Esophagus squamous epithelium (tissue), 5 donors: ENCODE measurements at regions not wholly inside any gene's neighbourhood (a gene's known extent, or its start where the extent isn't known, plus 50 kb on each side); places are given as distances from the start of the nearest gene placed in this dataset.

Experiments
- DNase-seq: peaks from one replicate; lab custom pipeline; 2025; lab: John Stamatoyannopoulos, UW
- H3K27ac ChIP-seq, 4 donors: fragments of 200-600 bp; sonication (generic); one replicate each; pipeline ENCODE4 v1.5.1; 2016 to 2019; ENCODE audit warnings: mild to moderate bottlenecking in 1 of 4
- H3K27me3 ChIP-seq, 4 donors: fragments of 200-600 bp; sonication (generic); 1 replicate in 3 of 4; 2 replicates in 1 of 4; pipeline versions ENCODE4 v1.5.1 to v1.6.0; 2017 to 2021; ENCODE audit warnings: antibody characterized with exemption in 1 of 4
- H3K36me3 ChIP-seq, 3 donors: fragments of 200-600 bp; sonication (generic); one replicate each; pipeline ENCODE4 v1.5.1; 2016 to 2019
- H3K4me1 ChIP-seq, 3 donors: fragments of 200-600 bp; sonication (generic); one replicate each; pipeline ENCODE4 v1.5.1; 2017 to 2019
- H3K4me3 ChIP-seq, 4 donors: fragments of 200-600 bp; sonication (generic); 1 replicate in 3 of 4; 2 replicates in 1 of 4; pipeline ENCODE4 v1.5.1; 2016 to 2019; ENCODE audit warnings: mild to moderate bottlenecking in 2 of 4, moderate library complexity in 1 of 4
- H3K9me3 ChIP-seq, 3 donors: fragments of 200-600 bp; sonication (generic); one replicate each; pipeline ENCODE4 v1.5.1; 2016 to 2019
- POLR2A ChIP-seq, 4 donors: fragments of 450-650 bp; IDR thresholded peaks; one replicate each; pipeline ENCODE4 v1.6.1; 2017; ENCODE audit warnings: antibody characterized with exemption in 4 of 4, mild to moderate bottlenecking in 4 of 4, moderate library complexity in 3 of 4
- WGBS, 2 donors: methylation state at CpG; one replicate each; pipeline ENCODE4 v1.1.5; 2018; 5-methylcytosine and 5-hydroxymethylcytosine counted together
- intact Hi-C: fragments of 100-400 bp; cut with DNase I; formaldehyde crosslinking; loops from one replicate; pipeline ENCODE4 v1.15.0; 2022
- TF ChIP-seq, protein P1 (sequence below), 6 experiments: fragments of 450-650 bp in 4 of 6; fragments of 200-600 bp in 2 of 6; sonication (generic) in 2 of 6; IDR thresholded peaks; one replicate each; pipeline ENCODE4 v1.5.1; 2016 to 2019; ENCODE audit warnings: antibody characterized with exemption in 6 of 6, mild to moderate bottlenecking in 4 of 6, moderate library complexity in 4 of 6
- donor health status: DM: yes; HTN: yes; CAD: no.

DNA sequence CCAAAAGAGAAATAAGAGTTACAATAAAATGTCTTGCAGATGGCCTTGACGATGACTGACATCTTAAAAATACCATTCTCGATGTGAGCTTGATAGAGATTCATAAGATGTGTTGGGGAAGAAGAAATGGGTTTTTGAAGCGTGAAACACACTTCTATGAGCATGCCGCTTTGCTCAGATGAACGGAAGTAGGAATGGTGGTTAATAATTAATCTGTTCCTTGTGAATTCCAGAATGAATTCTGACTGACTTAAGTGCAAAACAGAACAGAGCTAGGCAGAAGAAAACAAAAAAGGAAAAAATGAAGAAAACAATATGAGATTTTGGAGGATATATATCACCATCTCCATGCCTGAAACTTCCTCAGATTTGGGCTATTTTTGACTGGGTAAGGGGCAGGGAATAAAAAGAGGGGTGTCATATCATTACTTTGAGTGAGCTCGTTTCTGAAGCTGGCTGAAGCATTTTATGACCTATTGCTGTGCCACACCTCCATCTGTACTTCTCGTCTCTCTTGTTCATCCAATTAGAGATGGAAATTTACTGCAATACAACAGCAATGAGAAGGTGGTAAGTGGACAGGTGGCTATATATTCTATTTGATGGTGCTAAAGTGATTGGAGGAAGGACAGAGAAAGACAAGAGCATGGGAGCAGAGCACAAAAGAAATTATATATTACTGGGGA, 1152.0 kb upstream of the CDH8 start:
- Histone ChIP-seq H3K9me3 (no peaks in the 10 kb centered on the region), H3K27me3 (no peaks in the 10 kb centered on the region), H3K27ac (no peak overlapping the region), H3K4me1 (no peaks in the 10 kb centered on the region), H3K4me3 (no peak overlapping the region), H3K36me3 (no peaks in the 10 kb centered on the region)
- intact Hi-C loops = no loop called here
- TF ChIP-seq POLR2A (IDR thresholded peaks at IDR 0.05) = no peak
- TF ChIP-seq, protein P1, sequence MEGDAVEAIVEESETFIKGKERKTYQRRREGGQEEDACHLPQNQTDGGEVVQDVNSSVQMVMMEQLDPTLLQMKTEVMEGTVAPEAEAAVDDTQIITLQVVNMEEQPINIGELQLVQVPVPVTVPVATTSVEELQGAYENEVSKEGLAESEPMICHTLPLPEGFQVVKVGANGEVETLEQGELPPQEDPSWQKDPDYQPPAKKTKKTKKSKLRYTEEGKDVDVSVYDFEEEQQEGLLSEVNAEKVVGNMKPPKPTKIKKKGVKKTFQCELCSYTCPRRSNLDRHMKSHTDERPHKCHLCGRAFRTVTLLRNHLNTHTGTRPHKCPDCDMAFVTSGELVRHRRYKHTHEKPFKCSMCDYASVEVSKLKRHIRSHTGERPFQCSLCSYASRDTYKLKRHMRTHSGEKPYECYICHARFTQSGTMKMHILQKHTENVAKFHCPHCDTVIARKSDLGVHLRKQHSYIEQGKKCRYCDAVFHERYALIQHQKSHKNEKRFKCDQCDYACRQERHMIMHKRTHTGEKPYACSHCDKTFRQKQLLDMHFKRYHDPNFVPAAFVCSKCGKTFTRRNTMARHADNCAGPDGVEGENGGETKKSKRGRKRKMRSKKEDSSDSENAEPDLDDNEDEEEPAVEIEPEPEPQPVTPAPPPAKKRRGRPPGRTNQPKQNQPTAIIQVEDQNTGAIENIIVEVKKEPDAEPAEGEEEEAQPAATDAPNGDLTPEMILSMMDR (IDR thresholded peaks at IDR 0.05) = no peak
- 75 to 76% methylated on average over 7 of the region's 7 CpGs for WGBS, 2 donors
- DNase-seq = no peak

DNA sequence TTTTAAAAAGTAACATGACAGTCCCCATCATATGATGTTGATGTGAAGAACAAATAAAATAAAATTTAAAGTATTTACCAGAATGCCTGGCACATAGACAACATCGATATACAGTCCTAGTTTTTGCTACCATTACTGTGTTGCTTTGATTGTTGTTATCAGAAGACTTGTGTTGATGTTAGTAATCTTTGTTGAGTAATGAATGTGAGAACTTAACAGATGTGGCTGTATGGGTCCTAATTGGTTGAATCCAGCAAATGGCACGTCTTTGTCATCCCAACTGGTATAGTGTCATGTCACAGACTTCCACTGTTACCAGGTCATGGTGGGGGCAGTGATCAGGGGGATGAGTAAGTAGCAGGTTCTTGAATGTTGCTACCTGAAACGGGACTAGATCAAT, 1151.4 kb upstream of the CDH8 start:
- DNase-seq = no peak
- no peaks in the 10 kb centered on the region for H3K4me1 ChIP-seq
- TF ChIP-seq, protein P1 (IDR thresholded peaks at IDR 0.05) = no peak
- TF ChIP-seq POLR2A (IDR thresholded peaks at IDR 0.05) = no peak
- WGBS, 2 donors = 46 to 53% methylated on average over 3 of the region's 3 CpGs
- no peak overlapping the region for H3K4me3 ChIP-seq
- H3K36me3 ChIP-seq = no peaks in the 10 kb centered on the region
- no peaks in the 10 kb centered on the region for H3K9me3 ChIP-seq
- intact Hi-C loops = no loop called here
- H3K27ac ChIP-seq = no peak overlapping the region
- no peaks in the 10 kb centered on the region for H3K27me3 ChIP-seq

DNA sequence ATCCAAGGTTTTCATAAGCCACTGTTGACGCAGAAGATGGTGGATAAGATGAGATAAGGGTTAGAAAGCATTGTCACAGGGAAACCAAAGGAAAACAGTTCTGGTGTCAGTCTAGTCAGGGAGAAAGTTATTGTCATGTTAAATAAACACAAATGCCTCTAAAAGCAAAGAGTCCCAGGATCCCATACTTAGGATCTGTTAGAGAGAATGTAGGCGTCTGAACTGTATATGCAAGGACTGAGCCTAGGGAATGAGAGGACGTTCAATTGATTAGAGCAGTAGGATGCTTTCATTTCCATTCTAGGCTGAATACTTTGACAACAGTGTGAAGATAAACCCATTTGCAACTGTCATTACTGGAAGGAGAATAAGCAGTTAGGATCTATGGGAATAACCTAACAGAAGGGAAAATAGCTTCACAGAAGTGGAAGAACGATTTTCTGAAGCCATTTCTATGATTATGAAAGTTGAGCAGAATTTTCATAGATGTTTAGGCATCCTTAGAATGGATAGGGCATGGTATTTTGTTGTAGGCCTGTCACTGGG, 1149.1 kb upstream of the CDH8 start:
- Histone ChIP-seq H3K36me3 (no peaks in the 10 kb centered on the region), H3K27ac (no peak overlapping the region), H3K27me3 (no peaks in the 10 kb centered on the region), H3K9me3 (no peaks in the 10 kb centered on the region), H3K4me1 (no peaks in the 10 kb centered on the region), H3K4me3 (no peak overlapping the region)
- no peak for DNase-seq
- intact Hi-C loops = no loop called here
- TF ChIP-seq, protein P1 (IDR thresholded peaks at IDR 0.05) = no peak
- TF ChIP-seq POLR2A (IDR thresholded peaks at IDR 0.05) = no peak
- 42 to 43% methylated on average over 4 of the region's 4 CpGs for WGBS, 2 donors

DNA sequence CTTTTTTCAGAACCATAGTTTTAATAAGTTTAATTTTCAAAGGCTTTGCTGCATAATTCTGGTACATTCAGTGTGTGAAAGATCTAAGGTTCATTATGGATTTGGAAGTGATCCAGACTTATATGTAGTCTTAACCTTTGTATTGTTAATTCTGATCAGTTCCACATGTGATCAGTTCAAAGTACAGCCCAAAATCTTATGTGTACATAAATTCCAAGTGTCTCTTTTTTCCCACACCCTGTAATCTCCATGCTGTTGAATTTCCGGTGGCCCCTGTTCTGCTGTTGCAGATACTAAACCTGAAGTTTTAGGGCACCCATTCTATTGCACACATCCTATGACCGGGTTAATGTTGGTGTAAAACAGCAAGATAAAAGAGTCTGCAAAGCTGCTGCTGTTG, 1147.5 kb upstream of the CDH8 start:
- DNase-seq = no peak
- H3K36me3 ChIP-seq = no peaks in the 10 kb centered on the region
- H3K27me3 ChIP-seq = no peaks in the 10 kb centered on the region
- H3K4me3 ChIP-seq = no peak overlapping the region
- H3K27ac ChIP-seq = no peak overlapping the region
- H3K9me3 ChIP-seq = no peaks in the 10 kb centered on the region
- no peak for TF ChIP-seq POLR2A (IDR thresholded peaks at IDR 0.05)
- TF ChIP-seq, protein P1 (IDR thresholded peaks at IDR 0.05) = no peak
- WGBS, 2 donors = 35 to 86% methylated on average over 2 of the region's 2 CpGs
- intact Hi-C loops = no loop called here
- H3K4me1 ChIP-seq = no peaks in the 10 kb centered on the region

DNA sequence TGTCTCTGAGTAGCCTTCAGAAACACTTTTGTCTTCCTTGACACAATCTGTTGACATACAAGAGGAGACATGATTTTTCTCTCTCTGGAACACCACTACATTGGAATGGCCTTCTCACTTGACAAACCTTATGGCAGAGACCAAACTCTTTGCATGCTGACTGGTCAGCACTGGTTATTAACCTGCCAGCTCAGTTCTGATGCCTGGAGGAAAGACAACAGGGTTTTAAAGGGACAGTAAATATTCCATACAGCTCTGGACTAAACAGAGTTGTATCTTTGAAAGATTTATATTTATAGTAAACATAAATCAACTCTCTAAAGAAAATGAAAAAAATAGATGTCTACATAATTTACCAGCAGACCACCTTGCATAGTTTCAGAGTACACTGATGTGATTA, 1139.1 kb upstream of the CDH8 start:
- H3K36me3 ChIP-seq = no peaks in the 10 kb centered on the region
- no peaks in the 10 kb centered on the region for H3K27me3 ChIP-seq
- no peak for DNase-seq
- intact Hi-C loops = no loop called here
- no peak overlapping the region for H3K4me3 ChIP-seq
- no peaks in the 10 kb centered on the region for H3K4me1 ChIP-seq
- H3K9me3 ChIP-seq = no peaks in the 10 kb centered on the region
- no peak overlapping the region for H3K27ac ChIP-seq
- no peak for TF ChIP-seq POLR2A (IDR thresholded peaks at IDR 0.05)
- TF ChIP-seq, protein P1 (IDR thresholded peaks at IDR 0.05) = no peak
